NT2/D1 (cell line): ENCODE measurements at regions not wholly inside any gene's neighbourhood (a gene's known extent, or its start where the extent isn't known, plus 50 kb on each side); places are given as distances from the start of the nearest gene placed in this dataset.

Experiments used
- SUZ12 ChIP-seq: IDR thresholded peaks from 2 replicates; pipeline ENCODE4 v1.6.1; 2011; ENCODE audit not compliant: insufficient read length, insufficient read depth; ENCODE audit errors: extremely low read depth
- YY1 ChIP-seq: IDR thresholded peaks from 2 replicates; pipeline ENCODE4 v1.6.1; 2011; ENCODE audit not compliant: insufficient read length, insufficient read depth

- TF ChIP-seq SUZ12 (no peak), YY1 (no peak)
Observed at GRCh38 chr4:152117933-152118507, 357.2 kb upstream of the GATB start.
